GM23248 (cell line): ENCODE measurements at regions not wholly inside any gene's neighbourhood (a gene's known extent, or its start where the extent isn't known, plus 50 kb on each side); places are given as distances from the start of the nearest gene placed in this dataset.

ENCODE experiments used
- DNase-seq: peaks from one replicate; pipeline ENCODE4 v3.0.0-alpha.2; 2015
- H2AFZ ChIP-seq: fragments of 200-600 bp; sonication (generic); 2 replicates; pipeline ENCODE4 v1.6.1; 2016; ENCODE audit warnings: antibody characterized with exemption
- H3F3A ChIP-seq: fragments of 200-600 bp; sonication (generic); 2 replicates; pipeline ENCODE4 v1.6.1; 2016; ENCODE audit warnings: mild to moderate bottlenecking, antibody characterized with exemption, mixed run types; ENCODE audit not compliant: insufficient read depth
- H3K27ac ChIP-seq: fragments of 200-600 bp; sonication (generic); 2 replicates; pipeline ENCODE4 v1.5.1; 2016; ENCODE audit warnings: mild to moderate bottlenecking
- H3K27me3 ChIP-seq: fragments of 200-600 bp; sonication (generic); replicated peaks from 2 replicates; pipeline ENCODE4 v1.6.1; 2016; ENCODE audit warnings: mild to moderate bottlenecking; ENCODE audit not compliant: insufficient read depth
- H3K36me3 ChIP-seq: fragments of 200-600 bp; sonication (generic); 2 replicates; pipeline ENCODE4 v1.6.1; 2016; ENCODE audit warnings: low read depth, mild to moderate bottlenecking
- H3K4me1 ChIP-seq: fragments of 200-600 bp; sonication (generic); 2 replicates; pipeline ENCODE4 v1.6.1; 2016; ENCODE audit warnings: mild to moderate bottlenecking; ENCODE audit not compliant: insufficient read depth
- H3K4me2 ChIP-seq: fragments of 200-600 bp; sonication (generic); one replicate; pipeline ENCODE4 v1.6.1; 2016; ENCODE audit warnings: mild to moderate bottlenecking; ENCODE audit not compliant: unreplicated experiment
- H3K4me3 ChIP-seq: fragments of 200-600 bp; sonication (generic); 2 replicates; pipeline ENCODE4 v1.5.1; 2016; ENCODE audit warnings: mild to moderate bottlenecking
- H3K79me2 ChIP-seq: fragments of 200-600 bp; sonication (generic); 2 replicates; pipeline ENCODE4 v1.6.1; 2016; ENCODE audit warnings: mild to moderate bottlenecking; ENCODE audit not compliant: insufficient read depth
- H3K9ac ChIP-seq: fragments of 200-600 bp; sonication (generic); 2 replicates; pipeline ENCODE4 v1.6.1; 2016; ENCODE audit warnings: mild to moderate bottlenecking
- H3K9me2 ChIP-seq: fragments of 200-600 bp; sonication (generic); 2 replicates; pipeline ENCODE4 v1.6.1; 2016; ENCODE audit warnings: mixed run types, mild to moderate bottlenecking, moderate library complexity; ENCODE audit not compliant: insufficient read depth
- H3K9me3 ChIP-seq: fragments of 200-600 bp; sonication (generic); one replicate; pipeline ENCODE4 v1.6.1; 2017; ENCODE audit warnings: low read depth
- H4K20me1 ChIP-seq: fragments of 200-600 bp; sonication (generic); 2 replicates; pipeline ENCODE4 v1.6.0; 2016; ENCODE audit not compliant: insufficient read depth
- EZH2 ChIP-seq: fragments of 200-600 bp; sonication (generic); IDR thresholded peaks from 2 replicates; pipeline ENCODE4 v1.6.1; 2018; ENCODE audit warnings: antibody characterized with exemption, mild to moderate bottlenecking; ENCODE audit not compliant: insufficient read depth, poor library complexity, severe bottlenecking
- EZH2phosphoT487 ChIP-seq: fragments of 200-600 bp; sonication (generic); IDR thresholded peaks from 2 replicates; pipeline ENCODE4 v1.6.1; 2018; ENCODE audit warnings: antibody characterized with exemption, moderate library complexity, mild to moderate bottlenecking, low read depth; ENCODE audit not compliant: insufficient read depth
- WGBS, 2 experiments: methylation state at CpG; one replicate each; pipeline ENCODE4 v1.1.6; 2015 to 2017; ENCODE audit warnings: low lambda C conversion rate in 2 of 2, low coverage in 1 of 2; ENCODE audit errors: missing lambda C conversion rate in 2 of 2; 5-methylcytosine and 5-hydroxymethylcytosine counted together
- in situ Hi-C: fragments of 300-500 bp; cut with MboI; formaldehyde crosslinking; loops from 2 replicates; pipeline ENCODE4 v1.15.0; 2020

GRCh38 chr11:110374921-110375320, 54.8 kb upstream of the FDX1 start:
- H3K4me2 ChIP-seq = no peak overlapping the region
- H3K9ac ChIP-seq = no peak overlapping the region
- H3K4me1 ChIP-seq = peaks cover 21% of the 10 kb centered on the region
- no peaks in the 10 kb centered on the region for H3K9me3 ChIP-seq
- no peaks in the 10 kb centered on the region for H3K36me3 ChIP-seq
- H3K4me3 ChIP-seq = no peak overlapping the region
- H4K20me1 ChIP-seq = no peaks in the 10 kb centered on the region
- H3F3A ChIP-seq = peaks cover 19% of the 10 kb centered on the region
- no peaks in the 10 kb centered on the region for H3K79me2 ChIP-seq
- DNase-seq = peak; percentile 23
- in situ Hi-C loops = loop anchor here (10.0 to 25.0 kb wide), 2 partner anchors 170 to 413 kb away; no protein-coding TSS in a partner anchor
- no peak overlapping the region for H3K27ac ChIP-seq
- H2AFZ ChIP-seq = no peak overlapping the region
- no peaks in the 10 kb centered on the region for H3K9me2 ChIP-seq
- TF ChIP-seq EZH2phosphoT487 (no peak), EZH2 (no peak)
- no peaks in the 10 kb centered on the region for H3K27me3 ChIP-seq

- TF ChIP-seq EZH2 (no peak), EZH2phosphoT487 (no peak)
- no peak overlapping the region for H3K4me2 ChIP-seq
- no peaks in the 10 kb centered on the region for H3K9me3 ChIP-seq
- H3K27ac ChIP-seq = no peak overlapping the region
- H4K20me1 ChIP-seq = no peaks in the 10 kb centered on the region
- no peaks in the 10 kb centered on the region for H3K36me3 ChIP-seq
- in situ Hi-C loops = loop anchor here (10.0 kb wide), 1 partner anchor 171 kb away; no protein-coding TSS in a partner anchor
- H3F3A ChIP-seq = peaks cover 19% of the 10 kb centered on the region
- no peak for DNase-seq
- no peak overlapping the region for H3K9ac ChIP-seq
- H2AFZ ChIP-seq = no peak overlapping the region
- H3K9me2 ChIP-seq = no peaks in the 10 kb centered on the region
- no peaks in the 10 kb centered on the region for H3K79me2 ChIP-seq
- no peaks in the 10 kb centered on the region for H3K27me3 ChIP-seq
- H3K4me3 ChIP-seq = no peak overlapping the region
- peaks cover 21% of the 10 kb centered on the region for H3K4me1 ChIP-seq
These were observed 54.4 kb upstream of the FDX1 start for GRCh38 chr11:110375351-110375750.

GRCh38 chr11:110376021-110376420, 53.7 kb upstream of the FDX1 start:
- H3K27ac ChIP-seq = no peak overlapping the region
- H3K9me2 ChIP-seq = no peaks in the 10 kb centered on the region
- H3K79me2 ChIP-seq = no peaks in the 10 kb centered on the region
- H3K27me3 ChIP-seq = no peaks in the 10 kb centered on the region
- no peak overlapping the region for H3K4me3 ChIP-seq
- H3K4me1 ChIP-seq = peaks cover 21% of the 10 kb centered on the region
- peaks cover 19% of the 10 kb centered on the region for H3F3A ChIP-seq
- no peaks in the 10 kb centered on the region for H3K9me3 ChIP-seq
- no peak overlapping the region for H3K4me2 ChIP-seq
- no peak for DNase-seq
- no peaks in the 10 kb centered on the region for H3K36me3 ChIP-seq
- TF ChIP-seq EZH2 = no peak
- TF ChIP-seq EZH2phosphoT487 = no peak
- in situ Hi-C loops = loop anchor here (10.0 kb wide), 1 partner anchor 171 kb away; no protein-coding TSS in a partner anchor
- H4K20me1 ChIP-seq = no peaks in the 10 kb centered on the region
- WGBS, 2 experiments = 44 to 45% methylated on average over 1 of the region's 1 CpG
- H2AFZ ChIP-seq = no peak overlapping the region
- no peak overlapping the region for H3K9ac ChIP-seq

GRCh38 chr11:110376711-110377324, 52.9 kb upstream of the FDX1 start:
- Histone ChIP-seq H3K9ac (no peak overlapping the region; the same call in 1 of the 2 replicates), H3K4me3 (no peak overlapping the region), H2AFZ (peak overlapping the region; percentile 32), H3K9me3 (no peaks in the 10 kb centered on the region), H3K79me2 (no peaks in the 10 kb centered on the region), H3K4me1 (peaks cover 21% of the 10 kb centered on the region), H4K20me1 (no peaks in the 10 kb centered on the region), H3K9me2 (no peaks in the 10 kb centered on the region), H3K36me3 (no peaks in the 10 kb centered on the region), H3K4me2 (peak overlapping the region; percentile 46), H3F3A (peaks cover 18% of the 10 kb centered on the region), H3K27ac (no peak overlapping the region), H3K27me3 (no peaks in the 10 kb centered on the region)
- TF ChIP-seq EZH2 (no peak), EZH2phosphoT487 (no peak)
- DNase-seq = peak; percentile 82
- in situ Hi-C loops = loop anchor here (10.0 kb wide), 1 partner anchor 172 kb away; no protein-coding TSS in a partner anchor
- WGBS, 2 experiments = 26 to 27% methylated on average over 6 of the region's 6 CpGs

- H3K27me3 ChIP-seq = no peaks in the 10 kb centered on the region
These were observed 52.3 kb upstream of the FDX1 start for GRCh38 chr11:110377434-110377833.

More at GRCh38 chr11:110377434-110377833, 52.3 kb upstream of the FDX1 start:
- H3K4me1 ChIP-seq = peaks cover 18% of the 10 kb centered on the region
- no peaks in the 10 kb centered on the region for H3K36me3 ChIP-seq
- H3F3A ChIP-seq = peaks cover 12% of the 10 kb centered on the region
- H3K27ac ChIP-seq = no peak overlapping the region
- no peak overlapping the region for H3K9ac ChIP-seq
- in situ Hi-C loops = loop anchor here (10.0 kb wide), 1 partner anchor 173 kb away; no protein-coding TSS in a partner anchor
- H2AFZ ChIP-seq = peak overlapping the region; percentile 32
- H3K4me2 ChIP-seq = no peak overlapping the region
- no peaks in the 10 kb centered on the region for H4K20me1 ChIP-seq
- H3K9me2 ChIP-seq = no peaks in the 10 kb centered on the region
- no peaks in the 10 kb centered on the region for H3K9me3 ChIP-seq
- 94% methylated on average over 3 of the region's 3 CpGs for WGBS, 2 experiments
- DNase-seq = no peak
- H3K4me3 ChIP-seq = no peak overlapping the region
- no peaks in the 10 kb centered on the region for H3K79me2 ChIP-seq
- no peak for TF ChIP-seq EZH2
- no peak for TF ChIP-seq EZH2phosphoT487
